AG04450 (cell line): ENCODE measurements at regions not wholly inside any gene's neighbourhood (a gene's known extent, or its start where the extent isn't known, plus 50 kb on each side); places are given as distances from the start of the nearest gene placed in this dataset.

Source experiments
- CTCF ChIA-PET: fragments of 300-600, 350-600 bp; formaldehyde crosslinking; extraction: SDS; loops from one replicate; lab custom pipeline; 2022; ENCODE audit warnings: antibody characterized with exemption, inconsistent platforms; lab: Charles Lee
- POLR2A ChIA-PET: fragments of 350-600 bp; formaldehyde crosslinking; extraction: SDS; loops from one replicate; lab custom pipeline; 2021; ENCODE audit warnings: antibody characterized with exemption, inconsistent platforms; lab: Yijun Ruan, JAX
- DNase-seq: peaks from one replicate; pipeline ENCODE4 v3.0.0-alpha.2; 2011; ENCODE audit warnings: low read depth, low spot score
- H3K27ac ChIP-seq: one replicate; pipeline ENCODE4 v1.5.1; 2012; ENCODE audit warnings: low read depth, low read length, control low read depth
- H3K27me3 ChIP-seq: one replicate; pipeline ENCODE4 v1.6.0; 2012; ENCODE audit warnings: low read length; ENCODE audit not compliant: control insufficient read depth, insufficient read depth
- H3K4me3 ChIP-seq: 2 replicates; pipeline ENCODE4 v1.5.1; 2011; ENCODE audit warnings: mild to moderate bottlenecking, low read depth, low read length, control low read depth
- H3K9me3 ChIP-seq: 2 replicates; pipeline ENCODE4 v1.5.1; 2012; ENCODE audit warnings: low read length; ENCODE audit not compliant: control insufficient read depth, insufficient read depth
- TF ChIP-seq, protein P1 (sequence below): IDR thresholded peaks from 2 replicates; pipeline ENCODE4 v1.5.1; 2011; ENCODE audit warnings: low read depth, low read length, control low read depth, inconsistent platforms

- TF ChIP-seq, protein P1, sequence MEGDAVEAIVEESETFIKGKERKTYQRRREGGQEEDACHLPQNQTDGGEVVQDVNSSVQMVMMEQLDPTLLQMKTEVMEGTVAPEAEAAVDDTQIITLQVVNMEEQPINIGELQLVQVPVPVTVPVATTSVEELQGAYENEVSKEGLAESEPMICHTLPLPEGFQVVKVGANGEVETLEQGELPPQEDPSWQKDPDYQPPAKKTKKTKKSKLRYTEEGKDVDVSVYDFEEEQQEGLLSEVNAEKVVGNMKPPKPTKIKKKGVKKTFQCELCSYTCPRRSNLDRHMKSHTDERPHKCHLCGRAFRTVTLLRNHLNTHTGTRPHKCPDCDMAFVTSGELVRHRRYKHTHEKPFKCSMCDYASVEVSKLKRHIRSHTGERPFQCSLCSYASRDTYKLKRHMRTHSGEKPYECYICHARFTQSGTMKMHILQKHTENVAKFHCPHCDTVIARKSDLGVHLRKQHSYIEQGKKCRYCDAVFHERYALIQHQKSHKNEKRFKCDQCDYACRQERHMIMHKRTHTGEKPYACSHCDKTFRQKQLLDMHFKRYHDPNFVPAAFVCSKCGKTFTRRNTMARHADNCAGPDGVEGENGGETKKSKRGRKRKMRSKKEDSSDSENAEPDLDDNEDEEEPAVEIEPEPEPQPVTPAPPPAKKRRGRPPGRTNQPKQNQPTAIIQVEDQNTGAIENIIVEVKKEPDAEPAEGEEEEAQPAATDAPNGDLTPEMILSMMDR, result peak; percentile 35; the same call in 1 of the 2 replicates
- Histone ChIP-seq H3K27me3 (no peaks in the 10 kb centered on the region), H3K9me3 (no peaks in the 10 kb centered on the region), H3K27ac (no peak overlapping the region), H3K4me3 (no peak overlapping the region)
- ChIA-PET POLR2A (no interaction called here), CTCF (interaction anchor here (1.6 kb wide), 1 partner anchor 16 kb away, joined by 4 read pairs; no protein-coding TSS in a partner anchor)
- no peak for DNase-seq
These were observed 186.3 kb downstream of the MOSPD2 start for GRCh38 chrX:15059474-15059873.

DNA sequence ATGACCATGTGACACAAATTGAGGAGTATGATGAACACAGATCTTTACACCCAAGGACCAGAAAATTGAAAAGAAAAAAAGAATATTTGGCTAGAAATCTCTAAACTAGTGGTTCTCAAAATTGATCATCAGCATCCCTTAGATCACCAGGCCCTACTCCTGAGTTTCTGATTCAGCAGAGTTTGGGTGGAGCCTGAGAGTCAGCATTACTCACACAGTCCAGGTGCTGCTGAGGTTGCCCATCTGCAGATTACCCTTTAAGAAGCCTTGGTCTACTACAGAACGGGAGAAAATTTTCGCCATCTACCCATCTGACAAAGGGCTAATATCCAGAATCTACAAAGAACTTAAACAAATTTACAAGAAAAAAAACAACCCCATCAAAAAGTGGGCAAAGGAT, 182.8 kb downstream of the MOSPD2 start:
- H3K9me3 ChIP-seq, result no peaks in the 10 kb centered on the region
- H3K27me3 ChIP-seq, result no peaks in the 10 kb centered on the region
- no peak overlapping the region for H3K27ac ChIP-seq
- DNase-seq, result no peak
- POLR2A ChIA-PET, result no interaction called here
- no peak overlapping the region for H3K4me3 ChIP-seq
- TF ChIP-seq, protein P1, result no peak
- CTCF ChIA-PET, result no interaction called here

- DNase-seq, result no peak
- no peaks in the 10 kb centered on the region for H3K27me3 ChIP-seq
- no peak overlapping the region for H3K4me3 ChIP-seq
- H3K9me3 ChIP-seq, result no peaks in the 10 kb centered on the region
- no peak overlapping the region for H3K27ac ChIP-seq
- ChIA-PET POLR2A (no interaction called here), CTCF (no interaction called here)
- TF ChIP-seq, protein P1, result no peak
These were observed 182.1 kb downstream of the MOSPD2 start for GRCh38 chrX:15055146-15055930.

- Histone ChIP-seq H3K27ac (no peak overlapping the region), H3K27me3 (no peaks in the 10 kb centered on the region), H3K4me3 (no peak overlapping the region), H3K9me3 (no peaks in the 10 kb centered on the region)
- ChIA-PET CTCF (no interaction called here), POLR2A (no interaction called here)
- TF ChIP-seq, protein P1, result no peak
- DNase-seq, result no peak
These were observed 177.2 kb downstream of the MOSPD2 start for GRCh38 chrX:15050395-15050794.

DNA sequence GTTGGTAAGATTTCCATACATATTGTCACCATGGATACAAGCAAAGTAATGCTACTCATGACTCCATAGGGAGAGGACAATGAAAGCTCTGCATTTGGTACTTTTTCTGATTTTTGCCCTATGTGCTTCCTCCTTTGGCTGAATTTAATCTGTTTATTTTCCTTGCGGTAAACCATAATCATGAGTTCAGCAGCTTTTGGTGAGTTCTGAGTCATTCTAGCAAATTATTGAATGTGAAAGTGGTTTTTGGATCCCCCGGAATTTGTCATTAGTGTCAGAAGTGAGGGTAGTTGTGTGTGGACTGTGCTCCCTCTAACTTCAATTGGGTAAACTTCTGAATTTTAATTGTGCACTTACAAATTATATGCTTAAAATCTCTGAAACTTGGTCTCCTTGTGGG, 170.3 kb downstream of the MOSPD2 start:
- TF ChIP-seq, protein P1, result no peak
- ChIA-PET POLR2A (interaction anchor here (0.6 kb wide), 1 partner anchor 1322 kb away, joined by 3 read pairs; no protein-coding TSS in a partner anchor), CTCF (interaction anchor here (0.6 kb wide), 1 partner anchor 778 kb away, joined by 3 read pairs; no protein-coding TSS in a partner anchor)
- Histone ChIP-seq H3K27ac (no peak overlapping the region), H3K27me3 (no peaks in the 10 kb centered on the region), H3K4me3 (no peak overlapping the region), H3K9me3 (no peaks in the 10 kb centered on the region)
- no peak for DNase-seq
